ENCODE measurements at regions not wholly inside any gene's neighbourhood (a gene's known extent, or its start where the extent isn't known, plus 50 kb on each side); places are given as distances from the start of the nearest gene placed in this dataset.

GRCh38 chr10:78121801-78122200, 88.1 kb downstream of the RPS24 start:
- no peaks in the 10 kb centered on the region for H3K36me3 ChIP-seq
- no peaks in the 10 kb centered on the region for H3K4me1 ChIP-seq
- no peaks in the 10 kb centered on the region for H3K27me3 ChIP-seq
- ATAC-seq, result no peak
- no peaks in the 10 kb centered on the region for H3K9me3 ChIP-seq
- no peak overlapping the region for H3K27ac ChIP-seq
- H3K4me3 ChIP-seq, result no peak overlapping the region
- intact Hi-C loops (cut with DNase I), result no loop called here
- no peak for TF ChIP-seq CTCF (IDR thresholded peaks at IDR 0.05)
- FAIRE-seq, result no peak
- no peak for DNase-seq

GRCh38 chr10:78124167-78124566, 90.5 kb downstream of the RPS24 start:
- FAIRE-seq (no peak), ATAC-seq (no peak), DNase-seq (no peak)
- intact Hi-C loops (cut with DNase I), result no loop called here
- Histone ChIP-seq H3K9me3 (no peaks in the 10 kb centered on the region), H3K4me1 (no peaks in the 10 kb centered on the region), H3K27ac (no peak overlapping the region), H3K27me3 (no peaks in the 10 kb centered on the region), H3K36me3 (no peaks in the 10 kb centered on the region), H3K4me3 (no peak overlapping the region)
- no peak for TF ChIP-seq CTCF (IDR thresholded peaks at IDR 0.05)
- 66 to 86% methylated on average over 1 of the region's 1 CpG for WGBS, 2 donors

- no peak for TF ChIP-seq CTCF (IDR thresholded peaks at IDR 0.05)
- WGBS, 2 donors, result 92 to 95% methylated on average over 5 of the region's 5 CpGs
- Histone ChIP-seq H3K36me3 (no peaks in the 10 kb centered on the region), H3K4me3 (no peak overlapping the region), H3K9me3 (no peaks in the 10 kb centered on the region), H3K27me3 (no peaks in the 10 kb centered on the region), H3K27ac (no peak overlapping the region), H3K4me1 (no peaks in the 10 kb centered on the region)
- intact Hi-C loops (cut with DNase I), result no loop called here
- DNase-seq (no peak), FAIRE-seq (no peak), ATAC-seq (no peak)
Observed at GRCh38 chr10:78129211-78129610, 95.5 kb downstream of the RPS24 start.

- DNase-seq (no peak), ATAC-seq (no peak), FAIRE-seq (no peak)
- no peaks in the 10 kb centered on the region for H3K4me1 ChIP-seq
- no peaks in the 10 kb centered on the region for H3K36me3 ChIP-seq
- TF ChIP-seq CTCF (IDR thresholded peaks at IDR 0.05), result no peak
- no peak overlapping the region for H3K27ac ChIP-seq
- WGBS, 2 donors, result 69 to 74% methylated on average over 9 of the region's 9 CpGs
- no peaks in the 10 kb centered on the region for H3K27me3 ChIP-seq
- no peaks in the 10 kb centered on the region for H3K9me3 ChIP-seq
- H3K4me3 ChIP-seq, result no peak overlapping the region
- intact Hi-C loops (cut with DNase I), result no loop called here
Observed at GRCh38 chr10:78130966-78131710, 97.5 kb downstream of the RPS24 start.

GRCh38 chr10:78134773-78135306, 101.2 kb downstream of the RPS24 start:
- intact Hi-C loops (cut with DNase I), result no loop called here
- 79 to 89% methylated on average over 10 of the region's 10 CpGs for WGBS, 2 donors
- DNase-seq, result no peak

More at GRCh38 chr10:78134773-78135306, 101.2 kb downstream of the RPS24 start:
- FAIRE-seq (no peak), ATAC-seq (no peak)
- no peaks in the 10 kb centered on the region for H3K36me3 ChIP-seq
- no peaks in the 10 kb centered on the region for H3K4me1 ChIP-seq
- no peak overlapping the region for H3K27ac ChIP-seq
- no peak for TF ChIP-seq CTCF (IDR thresholded peaks at IDR 0.05)
- H3K27me3 ChIP-seq, result no peaks in the 10 kb centered on the region
- no peak overlapping the region for H3K4me3 ChIP-seq
- H3K9me3 ChIP-seq, result no peaks in the 10 kb centered on the region

All from pancreas (tissue), 10 donors.